Erythroblast (primary cell): ENCODE measurements at regions not wholly inside any gene's neighbourhood (a gene's known extent, or its start where the extent isn't known, plus 50 kb on each side); places are given as distances from the start of the nearest gene placed in this dataset.

Source experiments
- GATA1 ChIP-seq: IDR thresholded peaks from 2 replicates; pipeline ENCODE4 v1.6.1; 2011; ENCODE audit warnings: low read depth, mild to moderate bottlenecking, control low read depth, low read length, moderate library complexity
- POLR2A ChIP-seq: IDR thresholded peaks from 2 replicates; pipeline ENCODE4 v1.6.1; 2011; ENCODE audit warnings: mild to moderate bottlenecking, low read length

- no peak for TF ChIP-seq POLR2A
- TF ChIP-seq GATA1: no peak
Measured at GRCh38 chr12:125220404-125221273, 155.4 kb downstream of the AACS start.
